ENCODE measurements at regions not wholly inside any gene's neighbourhood (a gene's known extent, or its start where the extent isn't known, plus 50 kb on each side); places are given as distances from the start of the nearest gene placed in this dataset.

GRCh38 chr9:90972057-90972456 is 170.4 kb downstream of the SYK start:
- ATAC-seq (no peak), DNase-seq (no peak)
- Mint-ChIP-seq H3K4me1 (peaks cover 3% of the 10 kb centered on the region), H3K27me3 (peaks cover 13% of the 10 kb centered on the region), H3K27ac (peak overlapping the region in 1 of 2 donors; percentile 5), H3K4me3 (no peak overlapping the region), H3K9me3 (no peaks in the 10 kb centered on the region)

DNA sequence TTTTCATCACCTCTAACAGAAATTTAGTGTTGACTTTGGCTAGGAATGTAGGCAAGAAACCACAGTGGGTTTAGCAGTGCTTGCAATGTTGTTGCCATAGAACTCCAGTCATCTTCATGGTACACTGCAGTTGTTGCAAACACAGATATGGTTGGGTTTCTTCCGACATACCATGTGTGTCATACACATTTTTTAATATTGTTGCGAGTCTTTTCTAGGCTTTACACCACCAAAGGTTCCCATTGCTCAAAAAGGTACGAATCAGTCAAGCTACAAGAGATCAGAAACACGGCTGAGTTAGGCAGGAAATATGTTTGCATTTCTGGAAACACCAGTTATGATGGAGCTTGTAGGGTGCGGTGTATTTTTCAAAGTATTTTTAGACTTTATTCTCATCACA is 172.4 kb downstream of the SYK start:
- H3K4me3 Mint-ChIP-seq = no peak overlapping the region
- DNase-seq = no peak
- H3K27ac Mint-ChIP-seq = no peak overlapping the region

DNA sequence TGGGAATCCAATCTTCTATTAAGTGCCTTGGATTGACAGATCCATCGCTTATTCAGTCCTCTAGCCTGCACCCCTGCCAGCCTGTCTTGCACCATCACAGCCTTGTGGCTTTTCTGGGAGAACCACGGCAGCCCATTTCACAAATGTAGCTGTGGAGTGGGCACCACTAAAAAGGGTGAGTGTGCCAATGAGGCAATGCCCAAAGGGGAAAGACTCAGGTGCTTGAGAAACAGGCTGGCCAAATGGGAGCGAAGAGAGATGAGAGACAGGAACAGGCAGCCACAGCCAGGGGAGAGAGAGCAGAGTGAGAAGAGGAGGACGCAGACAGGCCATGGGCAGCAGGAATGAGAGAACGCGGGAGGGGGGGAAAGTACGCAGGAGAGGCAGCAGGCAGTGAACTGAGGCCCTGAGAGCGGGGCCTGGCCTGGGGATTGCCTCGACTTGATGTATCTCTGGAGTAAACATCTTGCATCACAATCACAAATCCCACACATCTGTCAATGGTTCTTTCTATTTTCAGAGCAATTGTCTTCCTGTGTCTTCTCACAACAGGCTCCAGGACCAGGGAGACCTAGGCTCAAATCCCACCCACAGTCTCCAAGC is 173.1 kb downstream of the SYK start:
- no peak overlapping the region for H3K4me3 Mint-ChIP-seq
- DNase-seq (no peak), ATAC-seq (no peak)
- H3K27ac Mint-ChIP-seq = no peak overlapping the region
- H3K27me3 Mint-ChIP-seq = peaks cover 32% of the 10 kb centered on the region
- H3K9me3 Mint-ChIP-seq = no peaks in the 10 kb centered on the region
- H3K4me1 Mint-ChIP-seq = peaks cover 8% of the 10 kb centered on the region

More for the DNA sequence above, 172.4 kb downstream of the SYK start:
- no peak for ATAC-seq
- Mint-ChIP-seq H3K27me3 (peaks cover 24% of the 10 kb centered on the region), H3K4me1 (peaks cover 1% of the 10 kb centered on the region), H3K9me3 (no peaks in the 10 kb centered on the region)

DNA sequence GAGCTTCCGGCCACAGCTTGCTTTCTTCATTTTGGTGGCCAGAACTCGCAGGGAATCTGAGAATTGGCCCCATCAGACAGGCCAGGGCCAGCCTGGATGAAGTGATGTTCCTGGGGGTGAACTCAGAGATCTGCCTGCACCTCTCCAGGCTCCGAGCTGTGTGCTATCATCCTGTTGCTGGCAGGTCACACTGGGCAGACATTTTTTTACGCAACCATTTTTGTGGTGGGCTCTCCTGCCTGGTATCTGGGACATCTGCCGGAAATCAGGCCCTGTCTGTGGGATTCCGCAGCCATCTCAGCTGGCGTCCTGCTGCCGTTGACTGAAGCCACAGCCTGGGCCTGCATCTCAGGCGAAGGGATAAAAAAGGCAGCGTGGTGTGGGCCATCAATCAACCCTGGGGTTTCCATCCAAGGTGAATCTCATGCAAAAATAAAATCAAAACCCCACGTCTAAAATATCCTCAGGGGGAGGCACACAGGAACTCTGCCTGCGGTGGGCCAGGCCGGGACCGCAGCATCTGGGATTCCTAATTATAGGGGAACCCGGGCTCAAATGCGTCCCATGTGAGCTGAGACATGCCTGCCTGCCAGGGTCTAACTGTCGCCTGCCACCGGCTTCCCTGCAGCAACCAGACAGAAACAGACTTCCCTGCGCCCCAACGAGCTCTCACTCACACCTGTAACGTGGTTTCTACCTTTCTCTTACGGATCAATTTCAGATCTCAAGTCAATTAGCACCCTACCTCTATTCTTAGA is 174.3 kb downstream of the SYK start:
- Mint-ChIP-seq H3K9me3 (no peaks in the 10 kb centered on the region), H3K4me3 (no peak overlapping the region), H3K27ac (no peak overlapping the region), H3K4me1 (peaks cover 9% of the 10 kb centered on the region), H3K27me3 (peaks cover 42% of the 10 kb centered on the region)
- no peak for ATAC-seq
- DNase-seq = no peak

- H3K27ac Mint-ChIP-seq = no peak overlapping the region
- peaks cover 42% of the 10 kb centered on the region for H3K27me3 Mint-ChIP-seq
These were observed 177.5 kb downstream of the SYK start for GRCh38 chr9:90979138-90979551.

DNA sequence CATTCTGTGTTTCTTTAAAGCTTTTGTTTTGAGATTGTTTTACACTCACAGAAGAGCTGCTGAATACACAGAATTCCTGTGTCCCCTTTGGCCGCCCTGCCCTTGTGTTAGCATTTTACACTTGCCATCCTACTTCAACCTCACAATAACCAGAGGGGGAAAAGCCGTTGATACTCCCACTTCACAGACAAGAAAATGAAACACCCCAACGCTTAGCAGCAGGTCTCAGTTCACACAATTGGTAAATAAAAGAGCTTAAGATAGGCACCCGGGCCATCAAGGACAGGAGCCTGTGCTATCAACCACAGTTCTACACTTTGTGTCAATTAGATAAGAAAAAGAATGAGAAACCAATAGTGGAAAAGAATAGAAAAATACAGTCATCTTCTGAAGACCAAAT is 178.0 kb downstream of the SYK start:
- Mint-ChIP-seq H3K9me3 (no peaks in the 10 kb centered on the region), H3K27ac (no peak overlapping the region)

More at GRCh38 chr9:90979138-90979551, 177.5 kb downstream of the SYK start:
- ATAC-seq (no peak), DNase-seq (no peak)
- Mint-ChIP-seq H3K4me1 (peaks cover 15% of the 10 kb centered on the region), H3K9me3 (no peaks in the 10 kb centered on the region), H3K4me3 (no peak overlapping the region)

GRCh38 chr9:90981726-90982125 is 180.1 kb downstream of the SYK start:
- Mint-ChIP-seq H3K4me1 (peaks cover 15% of the 10 kb centered on the region), H3K27me3 (peaks cover 37% of the 10 kb centered on the region)

More for the DNA sequence above, 178.0 kb downstream of the SYK start:
- Mint-ChIP-seq H3K4me1 (peaks cover 15% of the 10 kb centered on the region), H3K4me3 (no peak overlapping the region), H3K27me3 (peaks cover 42% of the 10 kb centered on the region)
- DNase-seq = no peak
- no peak for ATAC-seq

DNA sequence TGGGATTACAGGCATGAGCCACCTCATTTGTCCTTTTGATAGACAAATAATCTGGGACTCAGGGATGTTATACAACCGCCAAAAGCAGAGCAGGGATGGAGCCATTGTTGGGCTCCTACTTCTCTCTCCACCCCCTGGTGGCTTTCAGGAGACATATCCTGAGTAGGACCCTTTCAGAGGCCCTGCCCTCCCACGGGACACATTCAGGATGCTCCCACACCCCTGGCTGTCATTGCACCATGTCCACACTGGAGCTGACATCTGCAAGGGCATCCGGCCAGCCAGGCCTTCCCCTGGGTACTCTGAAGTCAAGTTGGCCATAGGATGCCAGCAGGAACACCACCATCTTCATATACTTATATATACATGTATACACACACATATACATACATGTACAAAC is 181.8 kb downstream of the SYK start:
- H3K27me3 Mint-ChIP-seq = peaks cover 24% of the 10 kb centered on the region
- DNase-seq (no peak), ATAC-seq (no peak)
- H3K9me3 Mint-ChIP-seq = no peaks in the 10 kb centered on the region
- H3K4me3 Mint-ChIP-seq = no peak overlapping the region
- H3K4me1 Mint-ChIP-seq = peaks cover 15% of the 10 kb centered on the region
- no peak overlapping the region for H3K27ac Mint-ChIP-seq

More at GRCh38 chr9:90981726-90982125, 180.1 kb downstream of the SYK start:
- no peak overlapping the region for H3K4me3 Mint-ChIP-seq
- DNase-seq (no peak), ATAC-seq (no peak)
- no peaks in the 10 kb centered on the region for H3K9me3 Mint-ChIP-seq
- no peak overlapping the region for H3K27ac Mint-ChIP-seq

DNA sequence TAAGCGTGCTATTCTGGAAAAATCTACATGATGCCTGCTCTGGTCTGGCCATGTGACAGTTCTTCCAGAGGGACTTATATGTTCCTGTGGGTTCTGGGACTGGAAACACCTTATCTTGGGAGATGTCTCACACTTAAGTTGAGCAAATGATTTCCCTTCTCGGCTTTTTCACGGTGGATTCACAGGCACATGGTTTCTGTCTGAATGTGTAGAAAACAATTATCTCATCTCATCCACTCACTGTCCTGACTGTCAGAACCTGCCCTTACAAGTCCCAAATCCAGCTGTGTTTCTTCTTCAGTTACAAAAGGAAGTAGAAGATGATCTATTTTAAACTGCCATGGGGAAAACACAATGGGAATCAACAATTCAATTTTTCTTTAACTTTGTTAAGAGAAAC is 184.0 kb downstream of the SYK start:
- DNase-seq = no peak
- H3K4me3 Mint-ChIP-seq = no peak overlapping the region
- peaks cover 15% of the 10 kb centered on the region for H3K27me3 Mint-ChIP-seq
- no peak overlapping the region for H3K27ac Mint-ChIP-seq
- no peak for ATAC-seq
- H3K9me3 Mint-ChIP-seq = no peaks in the 10 kb centered on the region
- H3K4me1 Mint-ChIP-seq = peaks cover 6% of the 10 kb centered on the region

DNA sequence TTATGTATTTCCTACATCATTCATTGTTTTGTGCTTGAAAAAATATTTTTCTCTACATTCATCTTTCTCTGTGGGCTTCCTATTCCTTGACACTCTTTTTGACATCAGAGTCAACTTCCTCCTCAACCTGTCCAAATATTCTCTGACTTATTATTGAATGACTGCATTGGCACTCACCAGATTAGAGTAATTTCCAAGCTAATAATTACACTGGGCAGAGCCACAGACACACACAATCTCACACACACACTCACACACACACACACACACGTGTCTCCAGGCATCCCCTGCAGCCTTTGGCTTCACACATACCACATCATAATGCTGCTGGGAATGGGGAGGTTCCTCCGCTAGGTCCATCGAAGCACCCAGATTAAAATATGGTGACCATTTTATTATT is 184.5 kb downstream of the SYK start:
- Mint-ChIP-seq H3K27ac (no peak overlapping the region), H3K4me1 (peaks cover 6% of the 10 kb centered on the region)
- DNase-seq = no peak

GRCh38 chr9:90987566-90987965 is 185.9 kb downstream of the SYK start:
- no peak overlapping the region for H3K4me3 Mint-ChIP-seq
- H3K9me3 Mint-ChIP-seq = no peaks in the 10 kb centered on the region
- no peak for DNase-seq
- no peaks in the 10 kb centered on the region for H3K4me1 Mint-ChIP-seq
- H3K27me3 Mint-ChIP-seq = peaks cover 26% of the 10 kb centered on the region
- no peak for ATAC-seq
- H3K27ac Mint-ChIP-seq = no peak overlapping the region

More for the DNA sequence above, 184.5 kb downstream of the SYK start:
- H3K27me3 Mint-ChIP-seq = peaks cover 16% of the 10 kb centered on the region
- no peaks in the 10 kb centered on the region for H3K9me3 Mint-ChIP-seq
- no peak overlapping the region for H3K4me3 Mint-ChIP-seq
- no peak for ATAC-seq

- Mint-ChIP-seq H3K4me1 (no peaks in the 10 kb centered on the region), H3K9me3 (no peaks in the 10 kb centered on the region), H3K27me3 (peaks cover 26% of the 10 kb centered on the region), H3K4me3 (no peak overlapping the region), H3K27ac (no peak overlapping the region)
- no peak for DNase-seq
- no peak for ATAC-seq
These were observed 186.7 kb downstream of the SYK start for GRCh38 chr9:90988318-90988717.

DNA sequence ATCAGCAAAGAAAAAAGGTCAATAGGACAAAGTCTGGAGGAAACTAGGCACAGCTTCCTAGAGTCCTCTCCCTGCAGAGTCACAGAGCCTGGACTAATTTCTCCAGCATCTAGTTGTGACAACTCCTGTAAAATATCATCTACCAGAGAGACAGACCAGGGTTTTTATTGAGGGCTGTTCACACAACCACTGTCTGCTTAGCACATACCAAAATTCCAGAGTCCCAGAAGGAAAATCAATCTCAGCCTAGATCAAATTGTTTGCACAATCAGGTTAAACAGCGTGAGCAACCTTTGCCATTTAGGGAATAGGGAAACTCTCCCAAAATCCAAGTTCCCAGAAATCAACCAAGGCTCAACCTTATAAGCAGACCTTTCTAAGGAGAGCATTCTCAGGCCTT is 190.3 kb downstream of the SYK start:
- no peak overlapping the region for H3K27ac Mint-ChIP-seq
- H3K9me3 Mint-ChIP-seq = no peaks in the 10 kb centered on the region
- no peak for DNase-seq
- H3K4me3 Mint-ChIP-seq = no peak overlapping the region
- ATAC-seq = no peak
- H3K27me3 Mint-ChIP-seq = peaks cover 53% of the 10 kb centered on the region
- H3K4me1 Mint-ChIP-seq = no peaks in the 10 kb centered on the region

DNA sequence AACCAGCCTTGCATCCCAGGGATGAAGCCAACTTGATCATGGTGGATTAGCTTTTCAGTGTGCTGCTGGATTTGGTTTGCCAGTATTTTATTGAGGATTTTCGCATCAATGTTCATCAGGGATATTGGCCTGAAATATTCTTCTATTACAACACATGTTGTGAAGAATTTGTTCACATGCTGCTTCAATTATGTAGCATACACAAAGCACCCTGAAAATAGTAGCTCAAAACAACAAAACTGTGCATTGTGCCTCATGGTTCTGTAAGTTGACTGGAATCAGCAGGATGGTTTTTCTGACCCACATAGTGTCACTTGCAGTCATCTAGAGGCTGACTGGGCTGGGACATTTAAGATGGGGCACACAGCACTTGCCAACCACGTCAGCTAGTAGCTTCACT is 193.9 kb downstream of the SYK start:
- Mint-ChIP-seq H3K27me3 (peaks cover 44% of the 10 kb centered on the region), H3K27ac (no peak overlapping the region), H3K4me1 (no peaks in the 10 kb centered on the region), H3K4me3 (no peak overlapping the region), H3K9me3 (no peaks in the 10 kb centered on the region)
- ATAC-seq (no peak), DNase-seq (no peak)

- Mint-ChIP-seq H3K4me1 (no peaks in the 10 kb centered on the region), H3K27me3 (peaks cover 35% of the 10 kb centered on the region), H3K27ac (no peak overlapping the region), H3K9me3 (no peaks in the 10 kb centered on the region), H3K4me3 (no peak overlapping the region)
- ATAC-seq (no peak), DNase-seq (no peak)
These were observed 194.8 kb downstream of the SYK start for GRCh38 chr9:90996154-90997065.

DNA sequence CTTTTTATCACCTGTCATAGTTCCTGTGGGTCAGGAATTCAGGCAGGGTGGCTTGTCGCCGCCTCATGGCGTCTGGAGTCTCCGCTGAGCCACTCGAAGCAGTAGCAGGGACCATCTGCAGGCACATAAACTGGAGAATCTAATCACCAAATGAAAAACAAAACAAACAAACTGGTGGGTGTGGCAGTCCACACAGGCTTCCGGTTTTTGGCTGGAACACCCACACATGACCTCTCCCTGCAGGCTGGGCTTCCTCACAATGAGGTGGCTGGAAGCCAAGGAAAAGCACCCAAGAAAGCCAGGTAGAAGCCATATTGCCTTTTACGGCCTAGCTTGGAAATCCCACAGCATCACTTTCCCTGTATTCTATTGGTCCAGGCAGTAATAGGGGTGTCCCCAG is 197.0 kb downstream of the SYK start:
- Mint-ChIP-seq H3K4me1 (no peaks in the 10 kb centered on the region), H3K9me3 (no peaks in the 10 kb centered on the region), H3K27me3 (peaks cover 25% of the 10 kb centered on the region), H3K27ac (no peak overlapping the region), H3K4me3 (no peak overlapping the region)
- DNase-seq (no peak), ATAC-seq (no peak)

Data from stimulated activated naive CD8-positive, alpha-beta T cell treated with anti-CD3 and anti-CD28 coated beads, Interleukin-15, amount 100 ng/mL, for 72 hours (primary cell).